SK-N-SH (cell line): ENCODE measurements at regions not wholly inside any gene's neighbourhood (a gene's known extent, or its start where the extent isn't known, plus 50 kb on each side); places are given as distances from the start of the nearest gene placed in this dataset.

Experiments used
- CTCF ChIA-PET: fragments of 300-600, 350-600 bp; formaldehyde crosslinking; extraction: SDS; loops from one replicate; lab custom pipeline; 2021; lab: Yijun Ruan, JAX
- POLR2A ChIA-PET: fragments of 350-600 bp; sonication (Branson Sonifier 250); formaldehyde crosslinking; extraction: SDS; loops from one replicate; lab custom pipeline; 2020; ENCODE audit warnings: antibody characterized with exemption, inconsistent platforms; lab: Yijun Ruan, JAX
- DNase-seq: peaks from one replicate; pipeline ENCODE4 v3.0.0; 2012
- H2AFZ ChIP-seq: fragments of 200-600 bp; sonication (generic); 2 replicates; pipeline ENCODE4 v1.8.1; 2016; ENCODE audit warnings: antibody characterized with exemption, mild to moderate bottlenecking, low read depth
- H3F3A ChIP-seq: fragments of 200-600 bp; sonication (generic); replicated peaks from 2 replicates; pipeline ENCODE3; 2016; ENCODE audit warnings: antibody characterized with exemption, mild to moderate bottlenecking; ENCODE audit not compliant: insufficient read depth
- H3K27ac ChIP-seq, 2 experiments: fragments of 200-500 bp in 1 of 2; fragments of 200-600 bp in 1 of 2; sonication (Bioruptor generic) in 1 of 2; sonication (generic), shearing (Covaris generic) in 1 of 2; 2 replicates each; pipeline versions ENCODE4 v1.5.1 to v1.6.1; 2014 to 2016; ENCODE audit warnings: low read depth in 2 of 2, inconsistent platforms in 1 of 2, low read length in 1 of 2, mild to moderate bottlenecking in 1 of 2, mixed read lengths in 1 of 2
- H3K27me3 ChIP-seq: fragments of 200-600 bp; sonication (generic), shearing (Covaris generic); 2 replicates; pipeline ENCODE4 v1.6.1; 2016; ENCODE audit warnings: mixed run types; ENCODE audit not compliant: insufficient read depth
- H3K36me3 ChIP-seq, 2 experiments: fragments of 200-500 bp in 1 of 2; fragments of 200-600 bp in 1 of 2; sonication (Bioruptor generic) in 1 of 2; sonication (generic) in 1 of 2; replicated peaks in 1 of 2; 2 replicates each; pipeline versions ENCODE3 to v1.5.1; 2014 to 2016; ENCODE audit warnings: low read length in 1 of 2, mild to moderate bottlenecking in 1 of 2; ENCODE audit not compliant: insufficient read depth in 2 of 2, control insufficient read depth in 1 of 2
- H3K4me1 ChIP-seq, 2 experiments: fragments of 200-500 bp in 1 of 2; fragments of 200-600 bp in 1 of 2; sonication (Bioruptor generic) in 1 of 2; sonication (generic), shearing (Covaris generic) in 1 of 2; 2 replicates each; pipeline versions ENCODE4 v1.5.1 to v1.6.1; 2014 to 2016; ENCODE audit warnings: low read depth in 1 of 2, low read length in 1 of 2, mixed run types in 1 of 2; ENCODE audit not compliant: insufficient read depth in 2 of 2, control insufficient read depth in 1 of 2
- H3K4me2 ChIP-seq: fragments of 200-600 bp; sonication (generic), shearing (Covaris generic); 2 replicates; pipeline ENCODE4 v1.6.1; 2017; ENCODE audit warnings: mixed run types
- H3K4me3 ChIP-seq, 2 experiments: fragments of 200-500 bp in 1 of 2; fragments of 200-600 bp in 1 of 2; sonication (Bioruptor generic) in 1 of 2; sonication (generic), shearing (Covaris generic) in 1 of 2; 2 replicates each; pipeline versions ENCODE4 v1.5.1 to v1.8.1; 2014 to 2016; ENCODE audit warnings: low read depth in 2 of 2, inconsistent platforms in 1 of 2, low read length in 1 of 2, mild to moderate bottlenecking in 1 of 2, mixed read lengths in 1 of 2, moderate library complexity in 1 of 2
- H3K79me2 ChIP-seq: fragments of 200-600 bp; sonication (generic); 2 replicates; pipeline ENCODE4 v1.8.1; 2017; ENCODE audit warnings: mild to moderate bottlenecking; ENCODE audit not compliant: insufficient read depth
- H3K9ac ChIP-seq: fragments of 200-600 bp; sonication (generic); 2 replicates; pipeline ENCODE4 v1.6.1; 2017; ENCODE audit warnings: mixed run types
- H3K9me2 ChIP-seq: fragments of 200-600 bp; sonication (generic); 2 replicates; pipeline ENCODE4 v1.6.1; 2017; ENCODE audit warnings: mixed run types
- H3K9me3 ChIP-seq: fragments of 200-600 bp; sonication (generic); 2 replicates; pipeline ENCODE4 v1.6.1; 2017; ENCODE audit warnings: mixed run types, mild to moderate bottlenecking, moderate library complexity
- H4K20me1 ChIP-seq: fragments of 200-600 bp; sonication (generic); 2 replicates; pipeline ENCODE4 v1.6.1; 2017; ENCODE audit warnings: mild to moderate bottlenecking, mixed run types; ENCODE audit not compliant: insufficient read depth
- FOXJ3 ChIP-seq: sonication (generic); formaldehyde crosslinking; IDR thresholded peaks from 2 replicates; pipeline ENCODE4 v1.5.1; 2020; ENCODE audit warnings: mild to moderate bottlenecking, missing genetic modification reagents
- NFIC ChIP-seq: IDR thresholded peaks from 2 replicates; pipeline ENCODE4 v1.4.0; 2012; ENCODE audit warnings: borderline replicate concordance
- POLR2AphosphoS5 ChIP-seq: IDR thresholded peaks from 2 replicates; pipeline ENCODE4 v1.6.1; 2012; ENCODE audit warnings: low read depth, low read length
- RAD21 ChIP-seq: IDR thresholded peaks from 2 replicates; pipeline ENCODE4 v1.6.1; 2012; ENCODE audit warnings: mild to moderate bottlenecking, low read length
- SMC3 ChIP-seq: IDR thresholded peaks from 2 replicates; pipeline ENCODE4 v1.6.1; 2012; ENCODE audit warnings: low read depth, low read length, improper control_type of control experiment
- YY1 ChIP-seq: IDR thresholded peaks from 2 replicates; pipeline ENCODE4 v1.4.0; 2012; ENCODE audit warnings: low read depth, mild to moderate bottlenecking
- whole genome bisulfite sequencing: methylation state at CpG from one replicate; pipeline ENCODE4 v1.1.6; 2017; ENCODE audit warnings: low lambda C conversion rate; 5-methylcytosine and 5-hydroxymethylcytosine counted together
- TF ChIP-seq, protein P1 (sequence below): fragments of 150-350 bp; IDR thresholded peaks from 2 replicates; pipeline ENCODE4 v1.6.1; 2016; ENCODE audit warnings: mild to moderate bottlenecking, low read depth, low read length
- TF ChIP-seq, protein P2 (sequence below): IDR thresholded peaks from 2 replicates; pipeline ENCODE4 v1.6.1; 2012; ENCODE audit warnings: mild to moderate bottlenecking, low read depth, low read length, moderate library complexity

DNA sequence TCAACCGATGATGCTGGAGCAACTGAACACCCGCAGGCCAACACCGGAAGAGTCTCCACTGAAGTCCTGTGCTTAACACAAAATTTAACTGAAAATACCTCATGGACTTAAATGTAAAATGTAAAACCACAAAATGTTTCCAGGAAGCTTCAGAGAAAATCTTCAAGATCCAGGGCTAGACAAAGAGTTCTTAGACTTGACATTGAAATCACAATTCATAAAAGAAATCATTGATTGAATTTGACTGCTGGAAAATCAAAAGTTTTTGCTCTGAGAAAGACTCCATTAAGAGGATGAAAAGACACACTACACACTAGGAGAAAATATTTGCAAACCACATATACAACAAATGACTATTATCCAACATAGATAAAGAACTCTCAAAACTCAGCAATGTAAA is 234.7 kb upstream of the PPP2R2D start:
- no peaks in the 10 kb centered on the region for H3K36me3 ChIP-seq
- WGBS: 71% methylated on average over 3 of the region's 3 CpGs
- POLR2A ChIA-PET: no interaction called here
- no peaks in the 10 kb centered on the region; a peak in 1 of 4 replicates for H3K4me1 ChIP-seq
- H3F3A ChIP-seq: no peaks in the 10 kb centered on the region
- H2AFZ ChIP-seq: no peak overlapping the region
- TF ChIP-seq FOXJ3 (CRISPR knock-in tag): no peak
- TF ChIP-seq, protein P1, sequence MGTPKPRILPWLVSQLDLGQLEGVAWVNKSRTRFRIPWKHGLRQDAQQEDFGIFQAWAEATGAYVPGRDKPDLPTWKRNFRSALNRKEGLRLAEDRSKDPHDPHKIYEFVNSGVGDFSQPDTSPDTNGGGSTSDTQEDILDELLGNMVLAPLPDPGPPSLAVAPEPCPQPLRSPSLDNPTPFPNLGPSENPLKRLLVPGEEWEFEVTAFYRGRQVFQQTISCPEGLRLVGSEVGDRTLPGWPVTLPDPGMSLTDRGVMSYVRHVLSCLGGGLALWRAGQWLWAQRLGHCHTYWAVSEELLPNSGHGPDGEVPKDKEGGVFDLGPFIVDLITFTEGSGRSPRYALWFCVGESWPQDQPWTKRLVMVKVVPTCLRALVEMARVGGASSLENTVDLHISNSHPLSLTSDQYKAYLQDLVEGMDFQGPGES: no peak
- TF ChIP-seq, protein P2, sequence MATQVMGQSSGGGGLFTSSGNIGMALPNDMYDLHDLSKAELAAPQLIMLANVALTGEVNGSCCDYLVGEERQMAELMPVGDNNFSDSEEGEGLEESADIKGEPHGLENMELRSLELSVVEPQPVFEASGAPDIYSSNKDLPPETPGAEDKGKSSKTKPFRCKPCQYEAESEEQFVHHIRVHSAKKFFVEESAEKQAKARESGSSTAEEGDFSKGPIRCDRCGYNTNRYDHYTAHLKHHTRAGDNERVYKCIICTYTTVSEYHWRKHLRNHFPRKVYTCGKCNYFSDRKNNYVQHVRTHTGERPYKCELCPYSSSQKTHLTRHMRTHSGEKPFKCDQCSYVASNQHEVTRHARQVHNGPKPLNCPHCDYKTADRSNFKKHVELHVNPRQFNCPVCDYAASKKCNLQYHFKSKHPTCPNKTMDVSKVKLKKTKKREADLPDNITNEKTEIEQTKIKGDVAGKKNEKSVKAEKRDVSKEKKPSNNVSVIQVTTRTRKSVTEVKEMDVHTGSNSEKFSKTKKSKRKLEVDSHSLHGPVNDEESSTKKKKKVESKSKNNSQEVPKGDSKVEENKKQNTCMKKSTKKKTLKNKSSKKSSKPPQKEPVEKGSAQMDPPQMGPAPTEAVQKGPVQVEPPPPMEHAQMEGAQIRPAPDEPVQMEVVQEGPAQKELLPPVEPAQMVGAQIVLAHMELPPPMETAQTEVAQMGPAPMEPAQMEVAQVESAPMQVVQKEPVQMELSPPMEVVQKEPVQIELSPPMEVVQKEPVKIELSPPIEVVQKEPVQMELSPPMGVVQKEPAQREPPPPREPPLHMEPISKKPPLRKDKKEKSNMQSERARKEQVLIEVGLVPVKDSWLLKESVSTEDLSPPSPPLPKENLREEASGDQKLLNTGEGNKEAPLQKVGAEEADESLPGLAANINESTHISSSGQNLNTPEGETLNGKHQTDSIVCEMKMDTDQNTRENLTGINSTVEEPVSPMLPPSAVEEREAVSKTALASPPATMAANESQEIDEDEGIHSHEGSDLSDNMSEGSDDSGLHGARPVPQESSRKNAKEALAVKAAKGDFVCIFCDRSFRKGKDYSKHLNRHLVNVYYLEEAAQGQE: no peak
- no peak for TF ChIP-seq RAD21
- no peak for TF ChIP-seq SMC3
- TF ChIP-seq YY1: no peak
- H3K9me2 ChIP-seq: no peaks in the 10 kb centered on the region
- H3K27ac ChIP-seq: no peak overlapping the region
- no peaks in the 10 kb centered on the region for H3K79me2 ChIP-seq
- no peaks in the 10 kb centered on the region for H3K9me3 ChIP-seq
- H3K4me2 ChIP-seq: no peak overlapping the region
- H4K20me1 ChIP-seq: no peaks in the 10 kb centered on the region
- H3K9ac ChIP-seq: no peak overlapping the region
- CTCF ChIA-PET: interaction anchor here (1.8 kb wide), 1 partner anchor 10 kb away, joined by 5 read pairs; no protein-coding TSS in a partner anchor
- no peaks in the 10 kb centered on the region for H3K27me3 ChIP-seq
- no peak overlapping the region for H3K4me3 ChIP-seq
- no peak for DNase-seq

DNA sequence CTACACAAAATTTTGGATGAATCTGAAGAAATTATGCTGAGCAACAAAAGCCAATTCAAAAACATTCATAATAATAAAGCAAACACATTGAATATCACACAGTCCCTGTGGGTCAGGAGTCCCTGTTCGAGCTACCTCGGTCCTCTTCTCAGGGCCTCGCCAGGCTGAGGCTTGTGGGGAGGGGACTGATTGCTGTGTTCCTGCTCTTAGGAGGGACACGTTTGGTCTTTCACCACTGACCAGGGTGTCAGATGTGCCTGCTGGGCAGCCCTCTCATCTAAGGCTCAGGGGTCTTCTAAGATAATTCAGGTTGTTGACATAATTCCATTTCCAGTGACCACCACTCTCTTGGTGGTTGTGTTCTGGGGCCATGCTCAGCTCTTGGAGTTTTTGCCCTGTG is 233.8 kb upstream of the PPP2R2D start:
- no peaks in the 10 kb centered on the region for H4K20me1 ChIP-seq
- no peaks in the 10 kb centered on the region for H3K36me3 ChIP-seq
- WGBS: 62% methylated on average over 3 of the region's 4 CpGs
- H3F3A ChIP-seq: no peaks in the 10 kb centered on the region
- H3K9ac ChIP-seq: no peak overlapping the region
- H3K27me3 ChIP-seq: no peaks in the 10 kb centered on the region
- CTCF ChIA-PET: no interaction called here
- DNase-seq: no peak
- H2AFZ ChIP-seq: no peak overlapping the region
- POLR2A ChIA-PET: no interaction called here
- H3K9me3 ChIP-seq: no peaks in the 10 kb centered on the region
- no peak overlapping the region for H3K27ac ChIP-seq
- H3K4me3 ChIP-seq: no peak overlapping the region
- H3K4me2 ChIP-seq: no peak overlapping the region
- TF ChIP-seq NFIC (no peak), POLR2AphosphoS5 (no peak)
- no peaks in the 10 kb centered on the region for H3K9me2 ChIP-seq
- no peaks in the 10 kb centered on the region for H3K79me2 ChIP-seq
- no peaks in the 10 kb centered on the region; a peak in 1 of 4 replicates for H3K4me1 ChIP-seq
